ENCODE measurements at regions not wholly inside any gene's neighbourhood (a gene's known extent, or its start where the extent isn't known, plus 50 kb on each side); places are given as distances from the start of the nearest gene placed in this dataset.

- TF ChIP-seq CTCF (conservative IDR thresholded peaks at IDR 0.05; ENCODE audit: low read depth in 2 of 2) (no peak), POLR2AphosphoS5 (IDR thresholded peaks at IDR 0.05; ENCODE audit: low read depth) (no peak), ZNF331 (CRISPR knock-in tag; IDR thresholded peaks at IDR 0.05; ENCODE audit: low read depth) (no peak), STAT1 (IDR thresholded peaks at IDR 0.05; ENCODE audit: unreplicated experiment) (no peak), ZNF114 (CRISPR knock-in tag; IDR thresholded peaks at IDR 0.05) (no peak), CREB1 (CRISPR knock-in tag; IDR thresholded peaks at IDR 0.05; ENCODE audit: low read depth) (no peak), JUNB (IDR thresholded peaks at IDR 0.05; ENCODE audit: unreplicated experiment) (no peak), NANOG (IDR thresholded peaks at IDR 0.05; ENCODE audit: borderline replicate concordance) (no peak), REST (IDR thresholded peaks at IDR 0.05; ENCODE audit: unreplicated experiment) (no peak), ETS1 (IDR thresholded peaks at IDR 0.05) (no peak)
Measured at GRCh38 chr14:81686512-81686911, 152.9 kb upstream of the SEL1L start (continued).

- Mint-ChIP-seq H3K27me3 (ENCODE audit: insufficient read depth, low read depth, poor library complexity) (peaks cover 5% of the 10 kb centered on the region), H3K9me3 (peaks cover 46% of the 10 kb centered on the region), H3K4me3 (no peak overlapping the region), H3K27ac (no peak overlapping the region), H3K4me1 (no peaks in the 10 kb centered on the region), H3K36me3 (ENCODE audit: low read depth) (no peaks in the 10 kb centered on the region)
- Histone ChIP-seq H3K9me2 (ENCODE audit: insufficient read depth) (no peaks in the 10 kb centered on the region), H3K27ac (ENCODE audit: low read depth) (no peak overlapping the region), H3F3A (replicated peaks; ENCODE audit: low read depth) (no peaks in the 10 kb centered on the region), H3K79me2 (replicated peaks; ENCODE audit: insufficient read depth) (no peaks in the 10 kb centered on the region), H2AFZ (no peak overlapping the region), H3K4me1 (ENCODE audit: insufficient read depth) (no peaks in the 10 kb centered on the region), H4K20me1 (replicated peaks; ENCODE audit: insufficient read depth) (no peaks in the 10 kb centered on the region), H3K27me3 (ENCODE audit: insufficient read depth) (peaks cover 5% of the 10 kb centered on the region; the same call in 1 of the 2 replicates), H3K4me3 (no peak overlapping the region), H3K36me3 (ENCODE audit: insufficient read depth) (no peaks in the 10 kb centered on the region), H3K4me2 (no peak overlapping the region)
- ATAC-seq (no peak), DNase-seq (ENCODE audit: low spot score) (no peak)
- TF ChIP-seq CTCF (conservative IDR thresholded peaks at IDR 0.05; ENCODE audit: low read depth in 2 of 2) (no peak), JUNB (IDR thresholded peaks at IDR 0.05; ENCODE audit: unreplicated experiment) (no peak), ETS1 (IDR thresholded peaks at IDR 0.05) (no peak)
Measured at GRCh38 chr14:81691931-81692330, 158.3 kb upstream of the SEL1L start.

Data from GM23338 (cell line).